B cell (primary cell): ENCODE measurements at regions not wholly inside any gene's neighbourhood (a gene's known extent, or its start where the extent isn't known, plus 50 kb on each side); places are given as distances from the start of the nearest gene placed in this dataset.

ENCODE experiments used
- ATAC-seq: fragments of 200-7000 bp; cut with Tn5 transposase; one replicate; pipeline ENCODE4 v1.10.0; 2021; ENCODE audit warnings: low read depth, mild to moderate bottlenecking, moderate number of reproducible peaks, moderate library complexity
- CTCF ChIA-PET: fragments of 350-600 bp; sonication (Branson Sonifier 250); formaldehyde crosslinking; loops from one replicate; lab custom pipeline; 2021; ENCODE audit warnings: antibody characterized with exemption, inconsistent platforms; lab: Charles Lee
- POLR2A ChIA-PET: fragments of 350-600 bp; sonication (Branson Sonifier 250); formaldehyde crosslinking; loops from one replicate; lab custom pipeline; 2021; ENCODE audit warnings: antibody characterized with exemption; lab: Charles Lee
- DNase-seq: peaks from one replicate; pipeline ENCODE4 v3.0.0; 2013
- H2AFZ ChIP-seq: 2 replicates; pipeline ENCODE4 v1.6.1; 2012; ENCODE audit warnings: mild to moderate bottlenecking, low read depth, low read length; ENCODE audit not compliant: insufficient read depth, poor library complexity, severe bottlenecking
- H3K27ac ChIP-seq, 2 donors: 1 replicate in 1 of 2; 2 replicates in 1 of 2; pipeline ENCODE4 v1.5.1; 2012 to 2013; ENCODE audit warnings: low read length in 2 of 2, mild to moderate bottlenecking in 2 of 2, moderate library complexity in 1 of 2
- H3K27me3 ChIP-seq, 4 experiments: fragments of 200-600 bp in 1 of 4; sonication (generic) in 1 of 4; replicated peaks in 1 of 4; 1 replicate in 2 of 4; 2 replicates in 2 of 4; pipeline versions ENCODE4 v1.6.1 to v1.7.0; 2013 to 2016; ENCODE audit warnings: low read length in 3 of 4, mild to moderate bottlenecking in 2 of 4, mixed read lengths in 1 of 4, moderate library complexity in 1 of 4; ENCODE audit not compliant: insufficient read depth in 4 of 4, control insufficient read depth in 3 of 4; ENCODE audit errors: control extremely low read depth in 1 of 4
- H3K36me3 ChIP-seq, 2 experiments: replicated peaks in 1 of 2; 1 replicate in 1 of 2; 2 replicates in 1 of 2; pipeline versions ENCODE4 v1.6.1 to v1.7.1; 2013; ENCODE audit warnings: low read length in 1 of 2; ENCODE audit not compliant: insufficient read depth in 2 of 2, control insufficient read depth in 1 of 2; ENCODE audit errors: control extremely low read depth in 1 of 2, extremely low read depth in 1 of 2
- H3K4me1 ChIP-seq, 2 donors: fragments of 200-600 bp in 1 of 2; sonication (generic) in 1 of 2; 1 replicate in 1 of 2; 2 replicates in 1 of 2; pipeline versions ENCODE4 v1.5.1 to v1.6.1; 2013 to 2017; ENCODE audit warnings: low read length in 2 of 2; ENCODE audit not compliant: control insufficient read depth in 2 of 2, insufficient read depth in 2 of 2
- H3K4me2 ChIP-seq: replicated peaks from 2 replicates; pipeline ENCODE3; 2012; ENCODE audit warnings: mild to moderate bottlenecking, low read depth, low read length; ENCODE audit not compliant: poor library complexity, severe bottlenecking
- H3K4me3 ChIP-seq, 5 experiments: fragments of 200-600 bp in 1 of 5; sonication (generic) in 1 of 5; 1 replicate in 3 of 5; 2 replicates in 2 of 5; pipeline versions ENCODE4 v1.5.1 to v1.7.0; 2011 to 2016; ENCODE audit warnings: low read length in 4 of 5, mild to moderate bottlenecking in 4 of 5, low read depth in 2 of 5, control low read depth in 1 of 5, moderate library complexity in 1 of 5; ENCODE audit not compliant: insufficient read depth in 1 of 5; ENCODE audit errors: control extremely low read depth in 1 of 5, extremely low read depth in 1 of 5
- H3K79me2 ChIP-seq: fragments of 200-600 bp; sonication (generic); one replicate; pipeline ENCODE4 v1.6.0; 2016; ENCODE audit warnings: low read length; ENCODE audit not compliant: control insufficient read depth, insufficient read depth
- H3K9ac ChIP-seq: fragments of 200-600 bp; sonication (generic); 2 replicates; pipeline ENCODE4 v1.6.1; 2017; ENCODE audit warnings: mild to moderate bottlenecking, low read length, moderate library complexity
- H3K9me3 ChIP-seq, 3 donors: one replicate each; pipeline versions ENCODE4 v1.6.1 to v1.7.1; 2013; ENCODE audit warnings: low read length in 2 of 3; ENCODE audit not compliant: control insufficient read depth in 2 of 3, insufficient read depth in 1 of 3; ENCODE audit errors: control extremely low read depth in 1 of 3
- H4K20me1 ChIP-seq: 2 replicates; pipeline ENCODE4 v1.6.0; 2012; ENCODE audit warnings: mild to moderate bottlenecking, low read length; ENCODE audit not compliant: insufficient read depth, control insufficient read depth, poor library complexity, severe bottlenecking
- H3K27ac Mint-ChIP-seq: one replicate; pipeline ENCODE4 v1.8.0; 2021; ENCODE audit warnings: mixed read lengths
- H3K27me3 Mint-ChIP-seq: one replicate; pipeline ENCODE4 v1.8.0; 2021; ENCODE audit warnings: mixed read lengths
- H3K4me1 Mint-ChIP-seq: one replicate; pipeline ENCODE4 v1.8.0; 2021; ENCODE audit warnings: mixed read lengths
- H3K4me3 Mint-ChIP-seq: one replicate; pipeline ENCODE4 v1.8.0; 2021; ENCODE audit warnings: mixed read lengths
- H3K9me3 Mint-ChIP-seq: one replicate; pipeline ENCODE4 v1.8.0; 2022; ENCODE audit warnings: mixed read lengths; ENCODE audit not compliant: insufficient read depth
- EZH2 ChIP-seq: IDR thresholded peaks from 2 replicates; pipeline ENCODE4 v1.6.1; 2012; ENCODE audit warnings: borderline replicate concordance, low read depth, mild to moderate bottlenecking, moderate library complexity, low read length; ENCODE audit not compliant: insufficient read depth, poor library complexity, severe bottlenecking
- WGBS: methylation state at CpG from one replicate; pipeline ENCODE4 v1.1.5; 2013; ENCODE audit warnings: missing lambda C conversion rate; ENCODE audit not compliant: insufficient coverage; 5-methylcytosine and 5-hydroxymethylcytosine counted together
- intact Hi-C: fragments of 100-400 bp; cut with micrococcal nuclease; formaldehyde crosslinking; loops from one replicate; pipeline ENCODE4 v1.10.0; 2022
- TF ChIP-seq, protein P1 (sequence below): fragments of 200-600 bp; IDR thresholded peaks from one replicate; pipeline ENCODE4 v1.8.0; 2022; ENCODE audit warnings: antibody characterized with exemption, mild to moderate bottlenecking

DNA sequence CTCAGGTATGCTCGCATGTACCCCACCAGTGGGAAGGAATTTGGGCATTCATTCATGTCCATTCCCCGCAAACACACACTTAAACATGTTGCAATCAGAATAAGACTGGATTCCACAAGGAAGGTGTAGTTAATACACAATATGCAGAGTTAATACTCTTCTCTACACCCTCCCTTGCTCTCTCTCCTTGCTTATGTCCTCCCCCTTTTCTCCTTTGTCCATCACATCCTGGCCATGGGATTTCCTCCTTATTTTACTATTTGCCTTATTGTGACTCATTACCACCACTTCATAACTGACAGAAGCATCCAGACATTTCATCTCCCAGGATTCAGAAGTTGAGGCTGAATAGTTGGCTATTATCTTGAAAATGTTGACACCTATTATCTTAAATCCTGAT lies 473.8 kb upstream of the SPHKAP start:
- H3K4me3 Mint-ChIP-seq: no peak overlapping the region
- no peak for TF ChIP-seq EZH2
- TF ChIP-seq, protein P1, sequence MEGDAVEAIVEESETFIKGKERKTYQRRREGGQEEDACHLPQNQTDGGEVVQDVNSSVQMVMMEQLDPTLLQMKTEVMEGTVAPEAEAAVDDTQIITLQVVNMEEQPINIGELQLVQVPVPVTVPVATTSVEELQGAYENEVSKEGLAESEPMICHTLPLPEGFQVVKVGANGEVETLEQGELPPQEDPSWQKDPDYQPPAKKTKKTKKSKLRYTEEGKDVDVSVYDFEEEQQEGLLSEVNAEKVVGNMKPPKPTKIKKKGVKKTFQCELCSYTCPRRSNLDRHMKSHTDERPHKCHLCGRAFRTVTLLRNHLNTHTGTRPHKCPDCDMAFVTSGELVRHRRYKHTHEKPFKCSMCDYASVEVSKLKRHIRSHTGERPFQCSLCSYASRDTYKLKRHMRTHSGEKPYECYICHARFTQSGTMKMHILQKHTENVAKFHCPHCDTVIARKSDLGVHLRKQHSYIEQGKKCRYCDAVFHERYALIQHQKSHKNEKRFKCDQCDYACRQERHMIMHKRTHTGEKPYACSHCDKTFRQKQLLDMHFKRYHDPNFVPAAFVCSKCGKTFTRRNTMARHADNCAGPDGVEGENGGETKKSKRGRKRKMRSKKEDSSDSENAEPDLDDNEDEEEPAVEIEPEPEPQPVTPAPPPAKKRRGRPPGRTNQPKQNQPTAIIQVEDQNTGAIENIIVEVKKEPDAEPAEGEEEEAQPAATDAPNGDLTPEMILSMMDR: no peak
- H3K4me3 ChIP-seq: no peak overlapping the region
- no peaks in the 10 kb centered on the region for H3K4me1 Mint-ChIP-seq
- no peak overlapping the region for H3K9ac ChIP-seq
- no peak overlapping the region for H2AFZ ChIP-seq
- no peaks in the 10 kb centered on the region for H3K27me3 Mint-ChIP-seq
- CTCF ChIA-PET: no interaction called here
- no peak overlapping the region for H3K27ac ChIP-seq
- no peak for DNase-seq
- H4K20me1 ChIP-seq: no peaks in the 10 kb centered on the region
- peaks cover 5% of the 10 kb centered on the region for H3K9me3 Mint-ChIP-seq
- no peaks in the 10 kb centered on the region for H3K4me1 ChIP-seq
- H3K36me3 ChIP-seq: no peaks in the 10 kb centered on the region
- POLR2A ChIA-PET: no interaction called here
- no peaks in the 10 kb centered on the region for H3K9me3 ChIP-seq
- intact Hi-C loops: no loop called here
- no peak for ATAC-seq
- no peak overlapping the region for H3K4me2 ChIP-seq
- 86% methylated on average over 1 of the region's 2 CpGs for WGBS
- no peaks in the 10 kb centered on the region for H3K79me2 ChIP-seq
- H3K27me3 ChIP-seq: no peaks in the 10 kb centered on the region
- no peak overlapping the region for H3K27ac Mint-ChIP-seq

DNA sequence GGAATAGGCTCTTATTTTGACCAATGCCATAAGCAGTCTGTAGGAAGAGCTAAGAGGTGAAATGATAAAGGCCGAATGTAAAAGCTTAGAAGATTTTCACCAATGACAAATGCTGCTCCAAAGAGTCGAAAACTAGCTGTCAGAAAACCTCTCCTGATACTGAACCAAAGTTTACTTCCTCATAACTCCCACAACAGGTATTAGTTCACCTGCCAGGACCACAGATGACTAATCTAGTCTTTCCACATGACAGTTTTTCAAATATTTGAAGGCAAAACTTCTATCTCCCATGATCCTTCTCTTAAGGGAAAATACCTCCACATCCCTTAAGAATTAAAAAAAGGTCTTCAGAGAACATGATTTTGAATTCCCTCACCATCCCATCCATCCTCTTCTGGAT lies 473.2 kb upstream of the SPHKAP start:
- Histone ChIP-seq H3K4me1 (no peaks in the 10 kb centered on the region), H3K36me3 (no peaks in the 10 kb centered on the region), H3K27ac (no peak overlapping the region), H2AFZ (no peak overlapping the region), H3K9ac (no peak overlapping the region), H3K4me2 (no peak overlapping the region), H3K79me2 (no peaks in the 10 kb centered on the region), H4K20me1 (no peaks in the 10 kb centered on the region), H3K9me3 (no peaks in the 10 kb centered on the region), H3K4me3 (no peak overlapping the region), H3K27me3 (no peaks in the 10 kb centered on the region)
- Mint-ChIP-seq H3K27me3 (no peaks in the 10 kb centered on the region), H3K27ac (no peak overlapping the region), H3K4me1 (no peaks in the 10 kb centered on the region), H3K4me3 (no peak overlapping the region), H3K9me3 (peaks cover 8% of the 10 kb centered on the region)
- 100% methylated on average over 1 of the region's 2 CpGs for WGBS
- CTCF ChIA-PET: no interaction called here
- intact Hi-C loops: no loop called here
- TF ChIP-seq EZH2: no peak
- DNase-seq: no peak
- no peak for ATAC-seq
- POLR2A ChIA-PET: no interaction called here
